MM.1S (cell line): ENCODE measurements at regions not wholly inside any gene's neighbourhood (a gene's known extent, or its start where the extent isn't known, plus 50 kb on each side); places are given as distances from the start of the nearest gene placed in this dataset.

Experiments used
- EZH2phosphoT487 ChIP-seq: fragments of 300-600 bp; sonication (generic); IDR thresholded peaks from 2 replicates; pipeline ENCODE4 v1.6.1; 2018; ENCODE audit warnings: antibody characterized with exemption, low read length
- TF ChIP-seq, protein P1 (sequence below): fragments of 300-600 bp; sonication (generic); IDR thresholded peaks from 2 replicates; pipeline ENCODE4 v1.5.1; 2016; ENCODE audit warnings: antibody characterized with exemption, low read length, mixed read lengths

DNA sequence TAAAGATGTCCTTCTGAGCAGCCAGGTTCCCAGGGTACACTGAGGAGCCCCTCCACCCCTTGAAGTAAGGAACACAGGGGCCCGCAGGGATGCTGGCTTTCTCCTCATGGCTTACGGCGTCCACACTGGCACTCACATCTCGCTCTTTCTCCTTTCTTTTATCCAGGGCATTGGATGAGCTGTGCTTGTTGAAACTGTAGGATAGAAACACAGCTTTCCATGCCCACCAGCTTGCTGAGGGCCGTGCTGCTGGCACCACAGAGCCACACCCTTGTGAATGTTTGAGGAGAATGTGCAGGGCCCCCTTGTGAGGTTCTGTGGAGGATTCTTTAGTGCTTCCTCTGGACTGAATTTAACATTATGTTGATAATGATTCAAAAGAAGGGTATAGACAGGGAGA is 51.7 kb upstream of the B3GAT1 start:
- TF ChIP-seq, protein P1, sequence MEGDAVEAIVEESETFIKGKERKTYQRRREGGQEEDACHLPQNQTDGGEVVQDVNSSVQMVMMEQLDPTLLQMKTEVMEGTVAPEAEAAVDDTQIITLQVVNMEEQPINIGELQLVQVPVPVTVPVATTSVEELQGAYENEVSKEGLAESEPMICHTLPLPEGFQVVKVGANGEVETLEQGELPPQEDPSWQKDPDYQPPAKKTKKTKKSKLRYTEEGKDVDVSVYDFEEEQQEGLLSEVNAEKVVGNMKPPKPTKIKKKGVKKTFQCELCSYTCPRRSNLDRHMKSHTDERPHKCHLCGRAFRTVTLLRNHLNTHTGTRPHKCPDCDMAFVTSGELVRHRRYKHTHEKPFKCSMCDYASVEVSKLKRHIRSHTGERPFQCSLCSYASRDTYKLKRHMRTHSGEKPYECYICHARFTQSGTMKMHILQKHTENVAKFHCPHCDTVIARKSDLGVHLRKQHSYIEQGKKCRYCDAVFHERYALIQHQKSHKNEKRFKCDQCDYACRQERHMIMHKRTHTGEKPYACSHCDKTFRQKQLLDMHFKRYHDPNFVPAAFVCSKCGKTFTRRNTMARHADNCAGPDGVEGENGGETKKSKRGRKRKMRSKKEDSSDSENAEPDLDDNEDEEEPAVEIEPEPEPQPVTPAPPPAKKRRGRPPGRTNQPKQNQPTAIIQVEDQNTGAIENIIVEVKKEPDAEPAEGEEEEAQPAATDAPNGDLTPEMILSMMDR, result no peak
- no peak for TF ChIP-seq EZH2phosphoT487
